VCaP (cell line): ENCODE measurements at regions not wholly inside any gene's neighbourhood (a gene's known extent, or its start where the extent isn't known, plus 50 kb on each side); places are given as distances from the start of the nearest gene placed in this dataset.
A peak's percentile ranks its signal among the peaks of the same experiment; 100 is the strongest.

Experiments
- H3K27ac ChIP-seq: fragments of 450-650 bp; 2 replicates; pipeline ENCODE4 v1.5.1; 2017
- TF ChIP-seq, protein P1 (sequence below): fragments of 450-650 bp; conservative IDR thresholded peaks from 2 replicates; pipeline ENCODE4 v1.5.1; 2017; ENCODE audit warnings: mild to moderate bottlenecking, moderate library complexity

DNA sequence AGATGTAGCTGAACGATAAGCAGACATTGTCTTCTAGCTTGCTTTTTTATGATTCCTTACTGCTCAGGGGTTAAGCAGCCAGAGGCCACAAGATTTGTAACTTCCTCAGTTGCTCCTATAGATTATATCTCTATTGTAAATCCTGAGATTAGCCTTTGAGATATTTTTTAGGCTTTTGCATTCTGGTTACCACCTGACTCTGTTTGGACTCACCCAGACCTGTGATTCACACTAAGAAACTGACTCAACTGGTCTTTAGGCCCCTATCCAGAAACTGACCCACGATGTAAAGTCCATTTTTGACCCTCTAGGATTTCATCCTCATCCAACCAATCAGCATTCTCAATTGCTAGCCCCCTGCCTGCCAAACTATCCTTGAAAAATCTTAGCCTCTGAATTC is 194.4 kb downstream of the RASSF9 start:
- TF ChIP-seq, protein P1, sequence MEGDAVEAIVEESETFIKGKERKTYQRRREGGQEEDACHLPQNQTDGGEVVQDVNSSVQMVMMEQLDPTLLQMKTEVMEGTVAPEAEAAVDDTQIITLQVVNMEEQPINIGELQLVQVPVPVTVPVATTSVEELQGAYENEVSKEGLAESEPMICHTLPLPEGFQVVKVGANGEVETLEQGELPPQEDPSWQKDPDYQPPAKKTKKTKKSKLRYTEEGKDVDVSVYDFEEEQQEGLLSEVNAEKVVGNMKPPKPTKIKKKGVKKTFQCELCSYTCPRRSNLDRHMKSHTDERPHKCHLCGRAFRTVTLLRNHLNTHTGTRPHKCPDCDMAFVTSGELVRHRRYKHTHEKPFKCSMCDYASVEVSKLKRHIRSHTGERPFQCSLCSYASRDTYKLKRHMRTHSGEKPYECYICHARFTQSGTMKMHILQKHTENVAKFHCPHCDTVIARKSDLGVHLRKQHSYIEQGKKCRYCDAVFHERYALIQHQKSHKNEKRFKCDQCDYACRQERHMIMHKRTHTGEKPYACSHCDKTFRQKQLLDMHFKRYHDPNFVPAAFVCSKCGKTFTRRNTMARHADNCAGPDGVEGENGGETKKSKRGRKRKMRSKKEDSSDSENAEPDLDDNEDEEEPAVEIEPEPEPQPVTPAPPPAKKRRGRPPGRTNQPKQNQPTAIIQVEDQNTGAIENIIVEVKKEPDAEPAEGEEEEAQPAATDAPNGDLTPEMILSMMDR, result no peak
- H3K27ac ChIP-seq, result no peak overlapping the region

DNA sequence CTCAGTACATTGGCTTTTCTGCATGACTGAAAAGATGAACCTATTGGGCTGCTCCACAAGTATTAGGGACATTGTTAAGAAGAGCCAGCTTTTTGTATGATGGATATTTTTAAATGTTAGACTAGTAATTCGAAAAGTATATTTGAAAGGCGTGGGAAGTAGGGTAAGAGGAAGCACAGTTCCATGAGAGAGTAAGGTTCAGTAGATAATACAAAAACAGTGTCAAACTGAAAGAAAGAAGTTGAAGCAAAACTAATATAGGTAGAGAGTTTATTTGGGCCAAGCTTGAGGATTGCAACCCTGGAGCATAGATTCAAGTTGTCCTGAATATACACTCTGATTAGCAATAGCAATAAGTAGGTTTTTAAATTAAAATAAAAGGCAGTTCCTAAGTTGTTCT is 193.9 kb downstream of the RASSF9 start:
- H3K27ac ChIP-seq, result no peak overlapping the region
- TF ChIP-seq, protein P1, result no peak

DNA sequence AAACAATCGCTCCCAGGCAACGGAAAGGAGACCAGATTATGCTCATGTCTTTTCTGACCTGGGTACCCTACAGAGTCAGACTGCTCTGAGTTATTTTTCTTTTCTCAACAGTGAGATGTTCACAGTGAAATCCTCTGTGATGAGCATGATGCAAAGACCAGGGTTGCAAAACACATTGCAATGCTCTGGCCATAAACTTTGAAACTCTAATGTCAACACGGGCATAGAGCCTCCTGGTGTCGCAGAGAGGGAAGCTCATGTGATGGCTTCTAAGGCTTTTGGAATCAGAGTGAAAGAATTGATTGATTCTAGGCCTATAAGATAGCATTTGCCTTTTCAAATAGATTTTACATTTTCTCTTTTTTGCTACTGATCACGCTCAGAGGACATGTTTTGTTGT is 193.4 kb downstream of the RASSF9 start:
- H3K27ac ChIP-seq, result no peak overlapping the region
- TF ChIP-seq, protein P1, result peak; percentile 42

DNA sequence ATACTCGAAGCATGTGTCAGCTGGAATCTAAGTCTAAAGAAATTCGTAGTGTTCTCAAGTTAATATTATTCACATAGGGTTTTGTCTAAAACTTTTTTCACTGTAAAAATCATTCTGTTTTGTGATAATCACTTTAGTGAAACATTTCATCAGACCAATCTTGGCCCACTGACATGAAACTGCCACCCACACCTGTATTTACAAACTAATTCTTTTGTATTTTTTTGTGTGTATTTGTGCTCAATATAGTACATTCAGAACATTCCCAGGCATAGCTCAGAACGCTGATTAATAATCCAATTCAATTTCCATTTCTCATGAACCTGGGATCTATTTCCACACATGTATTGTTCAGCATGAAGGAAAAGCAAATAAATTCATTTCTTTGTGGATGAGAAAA is 191.7 kb downstream of the RASSF9 start:
- H3K27ac ChIP-seq, result no peak overlapping the region
- TF ChIP-seq, protein P1, result no peak

DNA sequence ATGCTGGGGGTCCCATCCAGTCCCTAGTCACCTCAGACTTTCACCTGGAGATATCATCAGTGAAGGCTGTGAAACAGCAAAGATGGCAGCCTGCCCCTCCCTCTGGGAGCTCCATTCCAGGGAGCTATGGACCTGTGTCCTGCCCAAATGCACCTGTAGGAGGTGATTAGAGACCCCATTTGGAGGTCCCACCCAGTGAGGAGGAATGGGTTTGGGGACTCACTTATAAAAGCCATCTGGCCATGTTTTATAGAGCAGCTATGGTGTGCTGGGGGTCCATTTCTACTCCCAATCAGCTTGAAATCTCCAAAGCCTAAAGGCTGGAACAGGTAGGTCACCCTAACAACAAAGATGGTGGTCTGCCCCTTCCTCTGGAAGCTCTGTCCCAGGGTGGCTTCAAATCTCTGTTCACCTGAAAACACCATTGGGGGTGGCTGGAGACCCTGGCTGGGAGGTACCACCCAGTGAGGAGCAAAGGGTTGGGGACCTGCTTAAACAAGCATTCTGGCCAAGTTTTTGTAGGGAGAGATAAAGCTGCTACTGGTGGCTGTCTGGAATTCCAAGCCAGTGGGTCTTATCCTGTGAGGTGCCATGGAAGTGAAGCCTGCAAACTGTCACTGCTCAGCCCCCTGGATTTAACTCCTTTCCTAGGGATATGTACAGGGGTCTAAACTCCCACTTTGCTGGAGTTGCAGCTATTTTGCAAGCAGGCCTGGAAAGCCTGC is 182.3 kb downstream of the RASSF9 start:
- TF ChIP-seq, protein P1, result no peak
- H3K27ac ChIP-seq, result no peak overlapping the region

DNA sequence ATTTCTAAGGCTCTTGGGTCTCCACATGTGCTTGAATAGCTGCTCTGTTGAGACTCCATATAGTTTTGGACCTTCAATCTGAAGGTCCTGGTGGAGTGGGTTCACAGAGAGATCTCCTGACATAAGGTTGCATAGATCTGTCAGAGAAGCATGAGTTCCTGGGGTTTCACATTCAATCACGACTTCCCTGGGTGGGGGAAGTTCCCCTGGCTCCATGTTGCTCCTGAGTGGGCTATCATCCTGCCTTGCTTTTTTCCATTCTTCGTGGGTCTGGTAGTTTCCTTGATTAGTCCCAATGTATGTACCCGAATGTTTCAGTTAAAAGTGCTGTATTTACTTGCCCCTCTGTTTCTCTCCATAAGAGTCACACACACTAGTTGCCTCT is 181.8 kb downstream of the RASSF9 start:
- TF ChIP-seq, protein P1, result no peak
- no peak overlapping the region for H3K27ac ChIP-seq

DNA sequence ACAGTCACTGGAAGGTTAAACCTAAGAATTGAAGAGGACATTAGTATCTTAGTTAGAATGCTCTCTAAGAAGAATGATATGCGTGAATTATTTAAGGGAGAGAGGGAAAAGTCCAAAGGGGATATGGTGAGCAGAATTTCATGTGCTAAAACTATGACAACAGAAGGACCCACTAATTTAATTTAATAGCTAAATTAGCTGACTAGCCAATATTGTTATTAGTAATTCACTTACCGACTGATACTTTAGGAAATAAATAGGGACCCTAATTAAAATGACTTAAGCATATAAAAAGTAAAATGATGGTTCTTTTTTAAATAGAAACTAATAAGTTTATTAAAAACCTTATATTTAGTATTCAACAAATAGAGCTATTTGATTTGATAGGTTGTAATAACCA is 179.6 kb downstream of the RASSF9 start:
- TF ChIP-seq, protein P1, result no peak
- H3K27ac ChIP-seq, result no peak overlapping the region
